ENCODE measurements at regions not wholly inside any gene's neighbourhood (a gene's known extent, or its start where the extent isn't known, plus 50 kb on each side); places are given as distances from the start of the nearest gene placed in this dataset.

- H3K4me1 ChIP-seq (ENCODE audit: control insufficient read depth in 1 of 2, insufficient read depth in 2 of 2, low read length in 2 of 2), result no peaks in the 10 kb centered on the region
- no peaks in the 10 kb centered on the region for H3K9me3 ChIP-seq (replicated peaks in 1 of 2; ENCODE audit: control insufficient read depth in 1 of 2, insufficient read depth in 1 of 2, low read length in 2 of 2)
- Mint-ChIP-seq H3K4me3 (no peak overlapping the region), H3K27me3 (ENCODE audit: low read depth in 3 of 3) (peaks cover 0 to 2% (median 0%) of the 10 kb centered on the region in 3 donors), H3K4me1 (peaks cover 4% of the 10 kb centered on the region), H3K27ac (no peak overlapping the region), H3K36me3 (no peaks in the 10 kb centered on the region), H3K9me3 (peaks cover 0 to 6% (median 2%) of the 10 kb centered on the region in 7 donors)
- intact Hi-C loops (cut with micrococcal nuclease), result no loop called here
- WGBS (ENCODE audit: insufficient coverage), result 100% methylated on average over 1 of the region's 2 CpGs
- no peak overlapping the region for H3K9ac ChIP-seq (ENCODE audit: insufficient read depth, low read length, poor library complexity, severe bottlenecking)
- no peaks in the 10 kb centered on the region for H3K36me3 ChIP-seq (replicated peaks in 1 of 2; ENCODE audit: control insufficient read depth in 1 of 2, insufficient read depth in 2 of 2, low read length in 2 of 2)
- H3K4me3 ChIP-seq (replicated peaks in 1 of 3; ENCODE audit: low read depth in 2 of 3, low read length in 3 of 3), result no peak overlapping the region
- no peaks in the 10 kb centered on the region for H4K20me1 ChIP-seq (ENCODE audit: insufficient read depth, low read length)
- no peaks in the 10 kb centered on the region for H3K79me2 ChIP-seq (ENCODE audit: insufficient read depth, low read length)
- H3K27me3 ChIP-seq (ENCODE audit: control insufficient read depth in 2 of 2, insufficient read depth in 2 of 2, low read length in 2 of 2), result no peaks in the 10 kb centered on the region
- no peak overlapping the region for H3K27ac ChIP-seq (ENCODE audit: low read depth in 1 of 2, low read length in 2 of 2)
- no peak for DNase-seq
- no peak for TF ChIP-seq CTCF (IDR thresholded peaks at IDR 0.05)
- no peak overlapping the region for H3K4me2 ChIP-seq (replicated peaks; ENCODE audit: extremely low read depth, low read length, poor library complexity, severe bottlenecking)
- H2AFZ ChIP-seq (ENCODE audit: insufficient read depth, low read depth, low read length, poor library complexity, severe bottlenecking), result no peak overlapping the region
Measured at GRCh38 chr18:56130481-56130880, 507.9 kb downstream of the TXNL1 start.

DNA sequence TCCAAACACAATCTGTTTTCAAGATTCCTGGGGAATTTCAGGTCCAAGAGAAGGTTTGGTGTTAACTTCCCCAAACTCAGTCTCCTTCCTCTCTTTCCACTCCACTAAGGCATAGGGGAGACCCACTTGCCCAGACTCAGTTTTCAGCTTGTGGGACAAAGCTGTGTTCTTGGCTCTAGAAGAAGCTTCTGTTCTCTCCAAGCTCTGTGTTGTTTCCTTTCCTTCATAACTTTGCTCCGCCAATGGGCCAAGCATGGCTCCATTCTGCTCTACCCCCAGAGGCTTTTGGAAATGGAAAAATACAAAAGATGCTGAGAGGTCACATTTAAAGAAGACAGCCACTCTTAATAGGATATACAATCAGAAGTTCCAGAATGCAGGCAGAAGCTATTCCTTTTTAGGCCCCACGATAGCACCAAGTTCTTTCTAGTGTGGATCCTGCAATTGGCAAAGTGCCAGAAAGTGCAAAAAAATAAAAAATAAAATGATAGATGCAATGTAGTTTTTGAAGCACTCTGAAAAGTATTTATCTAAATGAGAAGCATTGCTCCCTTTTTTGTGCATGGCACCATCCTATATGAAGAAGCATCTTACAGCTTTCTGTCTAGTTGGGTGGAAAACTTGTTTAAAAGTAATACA is 510.1 kb downstream of the TXNL1 start:
- Histone ChIP-seq H3K4me1 (ENCODE audit: control insufficient read depth in 1 of 2, insufficient read depth in 2 of 2, low read length in 2 of 2) (no peaks in the 10 kb centered on the region), H3K79me2 (ENCODE audit: insufficient read depth, low read length) (no peaks in the 10 kb centered on the region), H3K36me3 (replicated peaks in 1 of 2; ENCODE audit: control insufficient read depth in 1 of 2, insufficient read depth in 2 of 2, low read length in 2 of 2) (no peaks in the 10 kb centered on the region), H3K9ac (ENCODE audit: insufficient read depth, low read length, poor library complexity, severe bottlenecking) (no peak overlapping the region), H3K4me3 (replicated peaks in 1 of 3; ENCODE audit: low read depth in 2 of 3, low read length in 3 of 3) (no peak overlapping the region), H3K4me2 (replicated peaks; ENCODE audit: extremely low read depth, low read length, poor library complexity, severe bottlenecking) (no peak overlapping the region), H3K27me3 (ENCODE audit: control insufficient read depth in 2 of 2, insufficient read depth in 2 of 2, low read length in 2 of 2) (no peaks in the 10 kb centered on the region), H2AFZ (ENCODE audit: insufficient read depth, low read depth, low read length, poor library complexity, severe bottlenecking) (no peak overlapping the region), H4K20me1 (ENCODE audit: insufficient read depth, low read length) (no peaks in the 10 kb centered on the region), H3K27ac (ENCODE audit: low read depth in 1 of 2, low read length in 2 of 2) (no peak overlapping the region), H3K9me3 (replicated peaks in 1 of 2; ENCODE audit: control insufficient read depth in 1 of 2, insufficient read depth in 1 of 2, low read length in 2 of 2) (no peaks in the 10 kb centered on the region)
- Mint-ChIP-seq H3K9me3 (peaks cover 0 to 6% (median 2%) of the 10 kb centered on the region in 7 donors), H3K4me3 (no peak overlapping the region), H3K4me1 (peaks cover 4% of the 10 kb centered on the region), H3K36me3 (no peaks in the 10 kb centered on the region), H3K27ac (no peak overlapping the region), H3K27me3 (ENCODE audit: low read depth in 3 of 3) (peaks cover 0 to 2% (median 2%) of the 10 kb centered on the region in 3 donors)
- intact Hi-C loops (cut with micrococcal nuclease), result no loop called here
- WGBS (ENCODE audit: insufficient coverage), result no CpG with 5 or more reads among the region's 2 CpGs
- no peak for DNase-seq
- TF ChIP-seq CTCF (IDR thresholded peaks at IDR 0.05), result no peak
